NCI-H1417 (cell line): ENCODE measurements at regions not wholly inside any gene's neighbourhood (a gene's known extent, or its start where the extent isn't known, plus 50 kb on each side); places are given as distances from the start of the nearest gene placed in this dataset.
A peak's percentile ranks its signal among the peaks of the same experiment; 100 is the strongest.

Experiments
- DNase-seq, 3 experiments: peaks; one replicate each; lab custom pipeline; 2025; lab: John Stamatoyannopoulos, UW

DNA sequence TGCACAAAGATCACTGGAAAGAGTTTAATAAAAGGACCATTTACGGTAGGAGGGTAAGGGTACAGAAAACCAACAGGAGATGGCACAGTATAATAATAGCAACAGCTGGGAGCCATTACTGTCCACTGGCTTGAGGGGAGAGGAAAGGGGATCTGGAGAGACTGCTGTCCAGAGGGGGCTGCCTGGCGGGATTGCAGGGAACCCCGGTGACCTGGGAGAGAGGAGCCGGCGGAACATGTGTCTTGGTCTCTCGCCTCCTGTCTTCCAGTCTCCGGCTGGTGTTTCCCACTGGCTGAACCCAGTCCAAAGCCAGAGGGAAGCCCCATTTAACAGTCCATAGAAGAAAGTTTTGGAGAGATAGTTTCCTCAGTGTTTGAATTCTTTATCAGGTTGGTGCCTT lies 57.5 kb upstream of the PODXL start:
- no peak for DNase-seq

DNA sequence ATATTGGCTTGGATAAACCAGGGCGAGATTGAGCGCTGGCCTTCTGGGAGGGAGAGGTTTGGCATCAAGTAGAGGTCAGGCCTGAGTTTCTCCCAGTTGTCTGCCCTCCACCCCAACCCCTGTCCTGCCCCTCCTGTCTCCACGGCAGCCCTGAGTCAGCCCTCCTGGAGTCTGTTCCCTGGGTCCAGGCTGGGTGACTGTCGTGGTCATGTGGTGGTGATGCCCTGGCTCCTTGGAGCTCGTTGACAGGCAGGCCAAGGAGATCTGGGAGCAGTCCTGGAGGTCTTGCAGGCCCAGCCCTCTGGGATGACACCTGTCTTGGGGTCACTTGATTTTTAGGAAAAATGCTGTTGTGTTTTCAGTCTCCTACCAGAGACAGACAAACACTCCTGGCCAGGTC lies 53.6 kb upstream of the PODXL start:
- no peak for DNase-seq

DNA sequence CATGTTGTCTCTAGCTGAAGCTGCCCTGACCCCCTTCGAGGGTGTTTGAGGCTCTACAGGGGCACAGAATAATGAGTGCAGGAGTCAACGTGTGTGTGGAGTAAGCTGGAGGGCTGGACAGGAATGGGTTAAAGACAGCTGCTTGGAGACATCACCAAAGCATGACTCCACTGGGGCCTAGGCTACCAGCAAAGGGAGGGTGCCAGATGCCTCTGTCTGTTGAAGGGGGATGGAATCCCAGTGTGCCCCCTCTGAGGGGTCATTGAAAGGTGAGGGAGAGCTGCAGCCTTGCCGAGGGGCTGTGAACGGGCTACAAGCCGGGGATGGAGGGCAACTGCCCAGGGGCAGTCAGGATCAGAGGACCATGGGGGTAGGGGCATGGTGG lies 51.7 kb upstream of the PODXL start:
- no peak for DNase-seq

DNA sequence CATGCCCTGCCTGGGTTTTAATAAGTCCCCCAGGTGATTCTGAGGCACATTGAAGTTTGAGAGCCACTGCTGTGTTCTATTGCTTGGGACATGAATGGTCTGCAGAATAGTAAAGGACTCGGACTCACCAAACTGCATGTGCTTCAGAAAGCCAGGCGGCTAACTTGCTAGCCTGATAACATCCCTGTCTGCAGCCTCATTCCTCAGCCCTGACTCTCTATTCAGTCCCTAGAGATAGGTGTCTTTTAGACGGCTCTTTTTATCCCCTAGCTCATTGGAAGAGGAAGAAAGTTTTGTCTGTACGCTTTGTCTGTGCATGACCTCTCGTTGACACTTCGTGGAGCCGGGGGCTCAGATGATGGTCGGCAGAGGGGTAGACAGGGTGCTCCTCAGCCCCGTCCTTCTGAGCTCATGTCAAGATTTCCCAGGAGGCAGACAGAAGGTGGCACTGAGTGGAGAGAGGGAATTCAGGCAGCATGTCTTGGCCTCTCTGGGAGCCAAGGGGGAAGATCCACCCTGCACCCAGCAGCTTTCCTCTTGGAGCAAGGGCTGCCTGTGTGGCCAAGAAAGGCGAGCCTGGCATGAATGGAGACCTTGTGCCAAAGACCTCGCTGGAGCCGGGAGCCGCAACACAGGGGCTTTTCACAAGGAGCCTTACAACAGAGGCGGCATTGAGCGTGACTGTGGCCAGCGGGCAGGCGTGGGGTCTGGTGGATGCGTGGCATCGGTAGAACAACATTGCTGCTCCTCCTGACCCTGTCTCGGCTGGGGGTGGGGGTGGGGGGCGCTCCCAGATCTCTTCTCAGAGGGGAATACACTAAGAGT lies 51.1 kb upstream of the PODXL start:
- no peak for DNase-seq

DNA sequence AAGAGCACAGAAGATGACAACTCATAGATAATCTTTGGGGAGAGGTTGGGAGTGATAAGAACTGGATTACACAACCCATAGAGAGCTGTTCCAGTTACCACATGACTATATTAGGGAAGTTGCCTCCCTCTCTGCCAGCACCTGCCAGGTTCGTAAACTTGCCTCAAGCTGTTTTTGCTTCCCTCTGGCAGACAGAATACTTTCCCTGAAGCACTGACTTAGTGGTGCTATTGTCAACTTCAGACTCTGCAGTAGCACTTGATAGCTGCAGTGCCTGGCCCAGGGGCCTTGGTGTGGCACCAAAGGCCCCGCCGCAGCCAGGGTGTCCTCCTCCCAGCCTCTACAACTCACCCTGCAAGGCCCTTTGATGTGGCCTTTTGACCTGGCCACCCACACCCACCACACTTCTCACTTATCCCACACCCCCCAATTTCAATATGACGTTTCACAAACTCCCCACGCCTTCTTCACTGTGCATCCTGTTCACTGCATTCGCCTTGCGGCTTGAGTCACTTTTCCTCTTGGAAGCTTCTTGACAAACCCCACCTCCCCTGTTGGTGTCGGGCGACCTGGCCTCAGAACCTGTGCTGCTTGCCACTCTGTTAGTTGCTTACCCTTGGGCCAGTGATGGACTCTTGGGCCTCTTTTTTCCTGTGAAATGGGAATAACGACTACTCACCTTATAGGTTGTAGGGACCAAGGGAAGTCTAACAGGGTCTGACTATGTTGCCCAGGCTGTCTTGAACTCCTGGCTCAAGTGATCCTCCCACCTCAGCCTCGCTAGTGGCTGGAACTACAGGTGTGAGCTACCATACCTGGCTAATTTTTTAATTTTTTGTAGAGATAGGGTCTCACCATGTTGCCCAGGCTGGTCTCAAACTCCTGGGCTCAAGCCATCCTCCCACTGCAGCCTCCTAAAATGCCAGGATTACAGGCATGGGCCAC lies 50.2 kb upstream of the PODXL start:
- DNase-seq, result peak; percentile 25 to 59 (median 49)
